B cell (primary cell): ENCODE measurements at regions not wholly inside any gene's neighbourhood (a gene's known extent, or its start where the extent isn't known, plus 50 kb on each side); places are given as distances from the start of the nearest gene placed in this dataset.

Source experiments
- CTCF ChIP-seq: fragments of 200-600 bp; IDR thresholded peaks from one replicate; pipeline ENCODE4 v1.8.0; 2022; ENCODE audit warnings: antibody characterized with exemption, mild to moderate bottlenecking
- EZH2 ChIP-seq: IDR thresholded peaks from 2 replicates; pipeline ENCODE4 v1.6.1; 2012; ENCODE audit warnings: borderline replicate concordance, low read depth, mild to moderate bottlenecking, moderate library complexity, low read length; ENCODE audit not compliant: insufficient read depth, poor library complexity, severe bottlenecking

- TF ChIP-seq CTCF: no peak
- no peak for TF ChIP-seq EZH2
Measured at GRCh38 chr19:24032651-24033050, 54.3 kb upstream of the ZNF254 start.
